Peyer's patch (tissue), 4 donors: ENCODE measurements at regions not wholly inside any gene's neighbourhood (a gene's known extent, or its start where the extent isn't known, plus 50 kb on each side); places are given as distances from the start of the nearest gene placed in this dataset.

Experiments used
- POLR2A ChIP-seq, 2 donors: fragments of 450-650 bp; IDR thresholded peaks; one replicate each; pipeline ENCODE4 v1.5.1; 2017; ENCODE audit warnings: antibody characterized with exemption in 2 of 2, mild to moderate bottlenecking in 2 of 2, moderate library complexity in 2 of 2
- TF ChIP-seq, protein P1 (sequence below), 6 experiments: fragments of 450-650 bp in 4 of 6; fragments of 200-600 bp in 2 of 6; sonication (generic) in 1 of 6; IDR thresholded peaks; one replicate each; pipeline ENCODE4 v1.5.1; 2017 to 2019; ENCODE audit warnings: antibody characterized with exemption in 6 of 6, mild to moderate bottlenecking in 3 of 6, moderate library complexity in 1 of 6

DNA sequence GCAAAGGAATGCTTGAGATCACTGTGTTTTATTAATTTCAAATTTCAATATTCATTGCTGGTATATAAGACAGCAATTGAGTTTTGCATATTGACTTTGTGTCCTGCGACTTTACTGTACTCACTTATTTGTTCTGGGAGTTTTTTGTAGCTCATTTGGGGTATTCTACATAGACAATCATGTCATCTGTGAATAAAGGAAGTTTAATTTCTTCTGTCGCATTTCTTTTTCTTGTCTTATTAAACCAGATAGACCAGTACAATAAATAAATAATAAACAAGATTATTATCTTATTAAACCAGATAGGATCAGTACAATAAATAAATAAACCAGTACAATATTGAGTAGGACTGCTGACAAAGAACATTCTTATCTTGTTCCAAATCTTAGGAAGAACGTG, 448.2 kb downstream of the RPS24 start:
- TF ChIP-seq, protein P1, sequence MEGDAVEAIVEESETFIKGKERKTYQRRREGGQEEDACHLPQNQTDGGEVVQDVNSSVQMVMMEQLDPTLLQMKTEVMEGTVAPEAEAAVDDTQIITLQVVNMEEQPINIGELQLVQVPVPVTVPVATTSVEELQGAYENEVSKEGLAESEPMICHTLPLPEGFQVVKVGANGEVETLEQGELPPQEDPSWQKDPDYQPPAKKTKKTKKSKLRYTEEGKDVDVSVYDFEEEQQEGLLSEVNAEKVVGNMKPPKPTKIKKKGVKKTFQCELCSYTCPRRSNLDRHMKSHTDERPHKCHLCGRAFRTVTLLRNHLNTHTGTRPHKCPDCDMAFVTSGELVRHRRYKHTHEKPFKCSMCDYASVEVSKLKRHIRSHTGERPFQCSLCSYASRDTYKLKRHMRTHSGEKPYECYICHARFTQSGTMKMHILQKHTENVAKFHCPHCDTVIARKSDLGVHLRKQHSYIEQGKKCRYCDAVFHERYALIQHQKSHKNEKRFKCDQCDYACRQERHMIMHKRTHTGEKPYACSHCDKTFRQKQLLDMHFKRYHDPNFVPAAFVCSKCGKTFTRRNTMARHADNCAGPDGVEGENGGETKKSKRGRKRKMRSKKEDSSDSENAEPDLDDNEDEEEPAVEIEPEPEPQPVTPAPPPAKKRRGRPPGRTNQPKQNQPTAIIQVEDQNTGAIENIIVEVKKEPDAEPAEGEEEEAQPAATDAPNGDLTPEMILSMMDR (IDR thresholded peaks at IDR 0.05), result no peak
- TF ChIP-seq POLR2A (IDR thresholded peaks at IDR 0.05), result no peak
